Activated CD4-positive, alpha-beta T cell treated with anti-CD3 and anti-CD28 coated beads for 24 hours (primary cell): ENCODE measurements at regions not wholly inside any gene's neighbourhood (a gene's known extent, or its start where the extent isn't known, plus 50 kb on each side); places are given as distances from the start of the nearest gene placed in this dataset.
"Not testable (repeated sequence)": the region's sequence is repeated elsewhere in the genome, so short reads cannot be mapped to it uniquely, and the experiment has no call there.

Source experiments
- DNase-seq, 2 donors: peaks; one replicate each; pipeline ENCODE4 v3.0.0-alpha.2; 2020; ENCODE audit warnings: low read depth in 2 of 2

GRCh38 chr20:51923633-51924032 is 121.3 kb upstream of the SALL4 start:
- no peak for DNase-seq

GRCh38 chr20:51922812-51923211 is 120.5 kb upstream of the SALL4 start:
- not testable (repeated sequence) for DNase-seq

DNA sequence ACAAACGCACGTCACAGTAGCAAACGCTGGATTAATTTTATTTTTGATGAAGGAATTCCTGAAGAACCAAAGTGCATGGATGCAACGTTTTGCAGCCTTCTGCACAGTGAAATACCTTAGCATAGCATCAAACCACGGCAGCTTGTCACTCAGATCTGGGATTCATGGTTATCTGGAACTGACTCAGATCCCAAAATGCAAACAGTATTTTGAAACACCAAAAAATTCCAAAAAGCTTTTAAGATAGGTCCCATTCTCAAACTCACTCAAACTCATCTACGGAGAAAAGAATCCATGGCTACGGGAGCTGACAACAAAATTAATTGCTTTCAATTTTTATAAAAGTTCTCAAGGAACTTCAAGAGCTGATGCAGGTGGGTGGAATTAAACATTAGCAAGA is 116.2 kb upstream of the SALL4 start:
- DNase-seq, result no peak

DNA sequence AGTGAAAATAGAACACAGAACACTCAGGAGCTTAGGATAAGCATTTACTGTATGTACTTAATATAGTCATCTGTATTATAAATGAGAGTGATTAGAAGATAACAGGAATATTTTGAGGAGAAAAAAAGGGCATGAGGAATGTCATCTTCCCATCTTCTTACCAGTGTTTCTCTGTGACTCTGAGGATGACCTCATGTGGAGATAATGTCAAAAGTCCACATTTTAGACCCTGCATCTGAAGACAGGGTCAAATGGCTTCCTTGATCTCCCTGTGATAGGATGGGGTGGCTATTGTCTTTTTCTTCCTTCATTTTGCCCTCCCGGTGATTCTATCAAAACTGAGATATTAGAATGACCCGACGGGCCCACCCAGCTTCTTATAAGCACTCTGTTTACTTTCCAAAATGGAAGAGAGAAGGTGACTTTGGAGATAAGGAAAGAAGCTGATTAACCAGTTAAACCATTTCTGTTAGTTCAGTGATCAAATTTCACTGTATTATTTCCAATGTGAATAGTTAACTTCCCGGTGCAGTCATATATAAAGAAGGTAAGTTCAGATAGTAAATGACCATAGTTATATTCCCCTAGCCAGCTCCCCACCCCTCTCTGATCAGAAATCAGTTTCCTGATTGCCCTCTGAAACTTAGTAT is 115.7 kb upstream of the SALL4 start:
- no peak for DNase-seq

GRCh38 chr20:51916244-51916643 is 113.9 kb upstream of the SALL4 start:
- no peak for DNase-seq

- no peak for DNase-seq
Observed at GRCh38 chr20:51914758-51915157, 112.4 kb upstream of the SALL4 start.

- no peak for DNase-seq
Observed at GRCh38 chr20:51910321-51911050, 108.2 kb upstream of the SALL4 start.

- no peak for DNase-seq
Observed at GRCh38 chr20:51906679-51907078, 104.4 kb upstream of the SALL4 start.

DNA sequence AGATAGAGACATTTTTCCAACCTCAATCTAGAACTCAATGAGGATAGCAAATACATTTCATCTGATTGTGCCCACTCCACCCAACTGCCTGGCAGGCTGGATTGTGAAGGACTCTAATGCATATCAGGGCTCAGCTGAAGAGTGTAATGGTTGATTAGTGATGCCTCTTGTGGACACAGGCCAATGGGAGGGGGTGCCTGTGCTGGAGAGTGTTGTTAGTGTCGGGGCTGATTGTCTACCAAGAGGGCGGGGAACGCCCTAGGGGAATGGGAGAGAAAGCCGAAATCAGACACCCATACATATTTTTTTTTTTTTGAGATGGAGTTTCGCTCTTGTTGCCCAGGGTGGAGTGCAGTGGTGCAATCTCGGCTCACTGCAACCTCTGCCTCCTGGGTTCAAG is 103.7 kb upstream of the SALL4 start:
- DNase-seq, result no peak

DNA sequence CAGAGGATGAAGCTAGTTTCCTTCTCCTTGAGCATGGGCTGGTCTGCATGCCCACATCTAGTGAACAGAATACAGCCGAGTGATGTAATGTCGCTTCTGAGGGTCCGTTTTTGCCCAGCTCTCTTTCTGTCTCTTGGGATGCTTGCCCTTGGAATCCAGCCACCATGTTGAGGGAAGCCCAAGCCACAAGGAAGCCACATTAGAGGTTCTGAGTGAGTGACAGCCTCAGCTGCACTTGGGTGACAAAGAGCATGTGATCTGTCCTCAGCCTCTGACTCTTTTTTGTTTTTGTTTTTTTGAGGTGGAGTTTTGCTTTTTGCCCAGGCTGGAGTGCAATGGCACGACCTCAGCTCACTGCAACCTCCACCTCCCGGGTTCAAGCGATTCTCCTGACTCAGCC is 100.6 kb upstream of the SALL4 start:
- no peak for DNase-seq

GRCh38 chr20:51900443-51900842 is 98.1 kb upstream of the SALL4 start:
- no peak for DNase-seq

GRCh38 chr20:51899674-51900073 is 97.4 kb upstream of the SALL4 start:
- DNase-seq, result no peak

DNA sequence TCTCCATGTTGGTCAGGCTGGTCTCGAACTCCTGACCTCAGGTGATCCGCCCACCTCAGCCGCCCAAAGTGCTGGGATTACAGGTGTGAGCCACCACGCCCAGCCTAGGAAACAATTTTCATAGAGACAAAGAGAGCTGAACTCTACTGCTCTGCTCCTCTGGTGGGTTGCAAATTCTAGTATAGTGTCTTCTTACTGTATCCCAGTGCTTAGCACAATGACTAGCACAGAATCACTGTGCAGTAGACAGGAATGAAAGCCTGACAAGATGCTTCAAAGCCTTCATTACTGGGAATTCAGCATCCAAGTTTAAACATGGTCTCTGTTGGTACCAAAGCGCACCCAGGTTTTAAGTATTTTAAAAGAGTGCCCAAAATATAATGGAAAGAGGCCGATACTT is 96.5 kb upstream of the SALL4 start:
- no peak for DNase-seq

DNA sequence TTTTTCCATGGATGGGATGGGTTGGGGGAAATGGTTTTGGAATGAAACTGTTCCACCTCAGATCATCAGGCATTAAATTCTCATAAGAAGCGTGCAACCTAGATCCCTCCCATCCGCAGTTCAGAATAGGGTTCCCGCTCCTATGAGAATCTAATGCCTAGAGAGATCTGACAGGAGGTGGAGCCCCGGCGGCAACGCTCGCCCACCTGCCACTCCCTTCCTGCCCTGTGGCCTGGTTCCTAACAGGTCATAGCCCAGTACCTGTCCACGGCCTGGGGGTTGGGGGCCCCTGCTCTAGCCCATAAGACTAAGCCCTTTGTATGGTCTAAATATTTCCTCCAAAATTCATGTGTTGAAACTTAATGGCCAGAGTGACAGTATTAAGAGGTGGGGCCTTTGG is 92.3 kb upstream of the SALL4 start:
- no peak for DNase-seq

DNA sequence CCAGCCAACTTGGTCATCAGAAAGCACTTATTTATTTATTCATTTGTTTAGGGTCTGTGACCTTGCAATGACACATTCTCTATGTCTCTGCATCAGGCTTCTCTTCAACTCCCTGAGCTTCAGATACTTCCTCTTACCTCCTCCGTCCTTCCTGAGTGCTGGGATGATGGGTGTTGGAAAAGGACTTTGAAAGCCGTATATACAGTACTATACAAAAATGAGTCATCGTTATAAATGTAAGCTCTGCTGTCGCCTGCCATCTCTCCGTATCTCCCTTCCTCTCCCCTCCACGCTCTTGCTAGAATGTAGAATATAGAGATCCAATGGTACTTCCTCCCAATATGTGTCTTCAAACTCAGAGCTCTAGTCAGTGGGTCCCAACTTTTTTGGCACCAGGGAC is 91.9 kb upstream of the SALL4 start:
- no peak for DNase-seq

DNA sequence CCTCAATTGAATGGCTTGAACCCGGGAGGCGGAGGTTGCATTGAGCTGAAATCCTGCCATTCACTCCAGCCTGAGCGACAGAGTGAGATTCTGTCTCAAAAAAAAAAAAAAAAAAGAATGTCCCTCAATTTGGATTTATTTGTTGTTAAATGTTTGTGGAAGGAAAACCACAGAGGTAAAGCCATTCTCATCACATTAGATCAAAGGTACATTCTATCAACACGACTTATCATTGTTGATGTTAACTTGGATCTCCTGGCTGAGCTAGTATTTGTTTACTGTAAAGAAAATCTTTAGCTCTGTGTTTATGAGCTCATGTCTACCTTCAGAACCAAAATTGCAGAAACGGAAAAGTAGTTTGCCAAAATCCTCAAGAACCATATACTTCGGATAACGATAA is 91.4 kb upstream of the SALL4 start:
- no peak for DNase-seq

GRCh38 chr20:51890003-51890402 is 87.7 kb upstream of the SALL4 start:
- DNase-seq, result no peak

GRCh38 chr20:51889466-51889865 is 87.1 kb upstream of the SALL4 start:
- no peak for DNase-seq

DNA sequence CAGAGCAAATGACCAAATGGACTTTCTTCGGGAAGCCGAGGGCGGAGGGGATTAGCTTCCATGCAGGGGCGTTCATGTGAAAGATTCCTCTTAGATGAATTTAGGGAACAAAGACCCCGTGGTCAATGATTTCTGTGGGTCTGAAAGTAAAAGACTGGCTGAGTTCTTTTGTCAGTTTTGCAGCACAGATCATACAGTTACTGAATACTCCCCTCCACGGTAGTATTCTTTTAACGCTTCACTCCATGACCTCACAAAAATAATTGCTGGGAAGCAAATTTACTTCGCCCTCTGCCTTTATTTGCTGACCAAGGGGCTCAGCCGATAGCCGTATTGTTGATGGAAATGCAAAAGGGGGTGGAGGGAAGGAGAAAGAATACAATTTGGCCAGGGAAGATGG is 86.0 kb upstream of the SALL4 start:
- DNase-seq, result no peak

GRCh38 chr20:51886891-51887608 is 84.7 kb upstream of the SALL4 start:
- DNase-seq, result no peak

- no peak for DNase-seq
Observed at GRCh38 chr20:51886341-51886740, 84.0 kb upstream of the SALL4 start.

DNA sequence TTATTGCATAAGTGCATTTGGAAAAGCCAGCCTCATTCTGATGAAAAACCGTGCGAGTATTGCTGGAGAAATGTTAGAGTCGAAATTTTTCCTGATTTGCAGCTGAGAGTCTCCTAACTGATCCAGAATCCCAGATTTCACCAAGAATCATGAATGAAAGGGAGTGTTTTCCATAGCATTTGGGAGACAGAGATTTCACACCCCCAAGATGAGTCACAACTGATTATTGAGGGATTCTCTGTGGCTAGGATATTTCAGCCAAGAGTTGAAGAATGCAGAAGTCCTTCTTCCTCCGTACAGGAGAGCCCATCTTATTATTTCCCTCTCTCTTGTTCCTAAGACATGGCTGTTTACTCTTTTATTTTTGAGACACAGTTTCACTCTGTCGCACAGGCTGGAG is 82.2 kb upstream of the SALL4 start:
- DNase-seq, result no peak

DNA sequence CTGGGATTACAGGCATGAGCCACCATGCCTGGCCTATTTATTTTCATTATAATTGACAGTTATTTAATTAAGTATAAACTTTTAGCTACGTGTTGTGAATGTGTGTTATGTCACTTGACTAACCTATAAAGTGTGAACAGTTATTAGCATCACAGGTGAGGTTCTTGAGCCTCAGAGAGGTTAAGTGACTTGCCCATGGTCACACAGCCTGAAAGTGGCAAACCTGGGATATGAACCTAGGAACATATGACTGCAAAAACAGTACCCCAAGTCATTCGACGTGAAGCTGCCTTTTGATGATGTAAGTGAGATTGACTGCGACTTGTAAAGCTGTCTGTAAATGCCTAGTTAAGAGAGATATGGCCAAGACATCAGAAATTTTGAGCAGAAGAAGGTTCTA is 77.9 kb upstream of the SALL4 start:
- no peak for DNase-seq
